ENCODE measurements at regions not wholly inside any gene's neighbourhood (a gene's known extent, or its start where the extent isn't known, plus 50 kb on each side); places are given as distances from the start of the nearest gene placed in this dataset.

- TF ChIP-seq, protein P1, sequence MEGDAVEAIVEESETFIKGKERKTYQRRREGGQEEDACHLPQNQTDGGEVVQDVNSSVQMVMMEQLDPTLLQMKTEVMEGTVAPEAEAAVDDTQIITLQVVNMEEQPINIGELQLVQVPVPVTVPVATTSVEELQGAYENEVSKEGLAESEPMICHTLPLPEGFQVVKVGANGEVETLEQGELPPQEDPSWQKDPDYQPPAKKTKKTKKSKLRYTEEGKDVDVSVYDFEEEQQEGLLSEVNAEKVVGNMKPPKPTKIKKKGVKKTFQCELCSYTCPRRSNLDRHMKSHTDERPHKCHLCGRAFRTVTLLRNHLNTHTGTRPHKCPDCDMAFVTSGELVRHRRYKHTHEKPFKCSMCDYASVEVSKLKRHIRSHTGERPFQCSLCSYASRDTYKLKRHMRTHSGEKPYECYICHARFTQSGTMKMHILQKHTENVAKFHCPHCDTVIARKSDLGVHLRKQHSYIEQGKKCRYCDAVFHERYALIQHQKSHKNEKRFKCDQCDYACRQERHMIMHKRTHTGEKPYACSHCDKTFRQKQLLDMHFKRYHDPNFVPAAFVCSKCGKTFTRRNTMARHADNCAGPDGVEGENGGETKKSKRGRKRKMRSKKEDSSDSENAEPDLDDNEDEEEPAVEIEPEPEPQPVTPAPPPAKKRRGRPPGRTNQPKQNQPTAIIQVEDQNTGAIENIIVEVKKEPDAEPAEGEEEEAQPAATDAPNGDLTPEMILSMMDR (IDR thresholded peaks at IDR 0.05) = no peak
- no peak for TF ChIP-seq POLR2A (IDR thresholded peaks at IDR 0.05)
- no peak for TF ChIP-seq POLR2AphosphoS5 (IDR thresholded peaks at IDR 0.05)
Measured at GRCh38 chr3:102174312-102174712, 260.5 kb upstream of the ZPLD1 start.
